Brain microvascular endothelial cell (primary cell): ENCODE measurements at regions not wholly inside any gene's neighbourhood (a gene's known extent, or its start where the extent isn't known, plus 50 kb on each side); places are given as distances from the start of the nearest gene placed in this dataset.
A peak's percentile ranks its signal among the peaks of the same experiment; 100 is the strongest.

Experiments
- DNase-seq: peaks from one replicate; pipeline ENCODE4 v3.0.0-alpha.2; 2020
- H3K27ac ChIP-seq: fragments of 250-450 bp; sonication (Bioruptor Pico); 2 replicates; pipeline ENCODE4 v1.5.1; 2020; ENCODE audit warnings: mild to moderate bottlenecking, moderate library complexity
- H3K27me3 ChIP-seq: fragments of 250-450 bp; sonication (Bioruptor Pico); replicated peaks from 2 replicates; pipeline ENCODE4 v1.5.1; 2020; ENCODE audit warnings: mild to moderate bottlenecking
- H3K36me3 ChIP-seq: fragments of 250-450 bp; sonication (Bioruptor Pico); replicated peaks from 2 replicates; pipeline ENCODE4 v1.5.1; 2020; ENCODE audit warnings: mild to moderate bottlenecking
- H3K4me3 ChIP-seq: 2 replicates; pipeline ENCODE4 v1.5.1; 2011; ENCODE audit warnings: low read depth, mild to moderate bottlenecking, control low read depth, low read length, moderate library complexity
- CTCF ChIP-seq: IDR thresholded peaks from 2 replicates; pipeline ENCODE4 v1.5.1; 2011; ENCODE audit warnings: low read depth, mild to moderate bottlenecking, moderate library complexity, low read length, control low read depth, inconsistent platforms; ENCODE audit errors: missing control alignments
- in situ Hi-C: cut with HindIII; loops from 2 replicates; pipeline ENCODE4 v1.10.0; 2017; ENCODE audit warnings: low sequenced_read_pairs, low pct_ligation_motif_present

GRCh38 chr4:31160146-31160545 lies 440.0 kb downstream of the PCDH7 start:
- in situ Hi-C loops = no loop called here

GRCh38 chr4:31169846-31170245 lies 449.7 kb downstream of the PCDH7 start:
- in situ Hi-C loops = no loop called here
- DNase-seq = no peak
- Histone ChIP-seq H3K36me3 (no peaks in the 10 kb centered on the region), H3K27ac (no peak overlapping the region), H3K4me3 (no peak overlapping the region), H3K27me3 (no peaks in the 10 kb centered on the region)
- TF ChIP-seq CTCF = no peak

More at GRCh38 chr4:31160146-31160545, 440.0 kb downstream of the PCDH7 start:
- Histone ChIP-seq H3K4me3 (no peak overlapping the region), H3K27ac (no peak overlapping the region), H3K36me3 (no peaks in the 10 kb centered on the region), H3K27me3 (no peaks in the 10 kb centered on the region)
- TF ChIP-seq CTCF = no peak
- no peak for DNase-seq

DNA sequence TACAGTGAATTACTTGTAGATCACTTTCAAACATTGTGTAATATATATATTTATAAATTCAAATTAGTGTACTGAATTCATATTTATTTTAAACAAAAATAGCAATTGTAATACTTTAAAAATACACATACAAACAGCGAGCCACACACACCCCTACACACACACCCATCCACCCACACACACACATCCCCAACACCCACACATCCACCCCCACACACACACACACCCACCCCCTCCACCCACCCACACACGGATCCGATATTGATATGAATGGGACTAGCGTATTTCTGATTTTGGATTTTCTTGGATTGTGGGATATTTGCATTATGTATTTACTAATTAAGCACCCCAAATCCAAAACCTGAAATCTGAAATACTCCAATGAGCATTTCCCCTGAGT lies 451.2 kb downstream of the PCDH7 start:
- H3K27me3 ChIP-seq = no peaks in the 10 kb centered on the region
- H3K4me3 ChIP-seq = no peak overlapping the region

GRCh38 chr4:31175242-31175910 lies 455.2 kb downstream of the PCDH7 start:
- in situ Hi-C loops = no loop called here
- Histone ChIP-seq H3K4me3 (no peak overlapping the region), H3K27ac (no peak overlapping the region), H3K36me3 (no peaks in the 10 kb centered on the region), H3K27me3 (no peaks in the 10 kb centered on the region)
- no peak for TF ChIP-seq CTCF
- DNase-seq = peak; percentile 7

More for the DNA sequence above, 451.2 kb downstream of the PCDH7 start:
- Histone ChIP-seq H3K36me3 (no peaks in the 10 kb centered on the region), H3K27ac (no peak overlapping the region)
- TF ChIP-seq CTCF = no peak
- DNase-seq = no peak
- in situ Hi-C loops = no loop called here

DNA sequence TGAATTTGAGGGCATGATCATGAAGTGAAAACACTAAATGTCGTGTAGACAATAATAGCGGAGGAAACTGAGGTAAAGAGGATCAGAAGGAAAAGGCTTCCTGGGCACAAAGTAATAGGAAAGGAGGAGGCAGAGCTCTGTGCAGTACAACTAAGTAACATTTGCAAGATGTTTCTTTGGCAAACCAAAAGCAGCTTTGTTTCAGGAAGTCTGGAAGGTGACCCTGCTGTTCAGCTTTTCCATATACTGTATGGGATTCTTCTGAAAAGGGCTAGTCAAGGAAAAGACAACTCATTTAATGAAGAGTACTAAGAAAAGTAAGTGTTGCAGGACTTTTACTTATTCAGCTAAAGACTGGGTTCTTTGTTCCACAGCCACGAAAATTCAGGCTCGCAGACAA lies 463.1 kb downstream of the PCDH7 start:
- Histone ChIP-seq H3K27ac (no peak overlapping the region), H3K36me3 (no peaks in the 10 kb centered on the region), H3K27me3 (no peaks in the 10 kb centered on the region), H3K4me3 (no peak overlapping the region)
- in situ Hi-C loops = no loop called here
- DNase-seq = no peak
- no peak for TF ChIP-seq CTCF
